GM23338 (cell line): ENCODE measurements at regions not wholly inside any gene's neighbourhood (a gene's known extent, or its start where the extent isn't known, plus 50 kb on each side); places are given as distances from the start of the nearest gene placed in this dataset.

Source experiments
- ATAC-seq: fragments of 200-7000 bp; cut with Tn5 transposase; 3 replicates; pipeline ENCODE4 v1.9.1; 2020
- DNase-seq: peaks from one replicate; pipeline ENCODE4 v3.0.0-alpha.2; 2015; ENCODE audit warnings: low spot score
- H2AFZ ChIP-seq: fragments of 200-600 bp; sonication (generic); 2 replicates; pipeline ENCODE4 v1.8.0; 2016; ENCODE audit warnings: antibody characterized with exemption, mild to moderate bottlenecking, moderate library complexity
- H3F3A ChIP-seq: fragments of 200-600 bp; sonication (generic); replicated peaks from 2 replicates; pipeline ENCODE4 v1.8.0; 2017; ENCODE audit warnings: antibody characterized with exemption, mixed run types, low read depth
- H3K27ac ChIP-seq: fragments of 200-600 bp; sonication (generic); 2 replicates; pipeline ENCODE4 v1.6.1; 2016; ENCODE audit warnings: low read depth
- H3K27me3 ChIP-seq: fragments of 200-600 bp; sonication (generic); 2 replicates; pipeline ENCODE4 v1.8.0; 2016; ENCODE audit warnings: mild to moderate bottlenecking, mixed run types, moderate library complexity; ENCODE audit not compliant: insufficient read depth
- H3K36me3 ChIP-seq: fragments of 200-600 bp; sonication (generic); 2 replicates; pipeline ENCODE4 v1.8.0; 2016; ENCODE audit warnings: mild to moderate bottlenecking; ENCODE audit not compliant: insufficient read depth
- H3K4me1 ChIP-seq: fragments of 200-600 bp; sonication (generic); 2 replicates; pipeline ENCODE4 v1.8.0; 2016; ENCODE audit warnings: mild to moderate bottlenecking, moderate library complexity; ENCODE audit not compliant: insufficient read depth
- H3K4me2 ChIP-seq: fragments of 200-600 bp; sonication (generic); 2 replicates; pipeline ENCODE4 v1.7.1; 2017; ENCODE audit warnings: mixed run types
- H3K4me3 ChIP-seq: fragments of 200-600 bp; sonication (generic); 2 replicates; pipeline ENCODE4 v1.6.1; 2016; ENCODE audit warnings: mixed run types
- H3K79me2 ChIP-seq: fragments of 200-600 bp; sonication (generic); replicated peaks from 2 replicates; pipeline ENCODE4 v1.8.0; 2017; ENCODE audit warnings: mild to moderate bottlenecking; ENCODE audit not compliant: insufficient read depth
- H3K9me2 ChIP-seq: fragments of 200-600 bp; sonication (generic); 2 replicates; pipeline ENCODE4 v1.8.0; 2017; ENCODE audit not compliant: insufficient read depth
- H4K20me1 ChIP-seq: fragments of 200-600 bp; sonication (generic); replicated peaks from 2 replicates; pipeline ENCODE4 v1.8.0; 2017; ENCODE audit warnings: mild to moderate bottlenecking; ENCODE audit not compliant: insufficient read depth
- H3K27ac Mint-ChIP-seq: 2 replicates; pipeline ENCODE4 v1.8.0; 2020; ENCODE audit warnings: inconsistent platforms, mild to moderate bottlenecking, moderate library complexity, mixed read lengths
- H3K27me3 Mint-ChIP-seq: 3 replicates; pipeline ENCODE4 v1.8.0; 2022; ENCODE audit warnings: low read depth, mild to moderate bottlenecking, moderate library complexity, mixed read lengths, inconsistent platforms; ENCODE audit not compliant: insufficient read depth, poor library complexity
- H3K36me3 Mint-ChIP-seq: 3 replicates; pipeline ENCODE4 v1.8.0; 2021; ENCODE audit warnings: low read depth, mild to moderate bottlenecking, inconsistent platforms, moderate library complexity, mixed read lengths
- H3K4me1 Mint-ChIP-seq: 3 replicates; pipeline ENCODE4 v1.8.0; 2020; ENCODE audit warnings: mild to moderate bottlenecking, inconsistent platforms, mixed read lengths
- H3K4me3 Mint-ChIP-seq: 3 replicates; pipeline ENCODE4 v1.8.0; 2021; ENCODE audit warnings: moderate library complexity, mild to moderate bottlenecking, inconsistent platforms, mixed read lengths
- H3K9me3 Mint-ChIP-seq: 3 replicates; pipeline ENCODE4 v1.8.0; 2020; ENCODE audit warnings: moderate library complexity, mild to moderate bottlenecking, inconsistent platforms, mixed read lengths
- CREB1 ChIP-seq: fragments of 250-450 bp; sonication (Bioruptor Pico); IDR thresholded peaks from 2 replicates; pipeline ENCODE4 v1.5.0; 2020; ENCODE audit warnings: low read depth, mild to moderate bottlenecking, moderate library complexity
- EZH2 ChIP-seq: fragments of 200-600 bp; sonication (generic); IDR thresholded peaks from one replicate; pipeline ENCODE4 v1.8.0; 2017; ENCODE audit warnings: antibody characterized with exemption, mild to moderate bottlenecking, low read depth; ENCODE audit not compliant: unreplicated experiment
- EZH2phosphoT487 ChIP-seq: fragments of 200-600 bp; sonication (generic); IDR thresholded peaks from one replicate; pipeline ENCODE4 v1.8.1; 2018; ENCODE audit warnings: antibody characterized with exemption; ENCODE audit not compliant: unreplicated experiment
- JUNB ChIP-seq: IDR thresholded peaks from one replicate; pipeline ENCODE4 v1.6.1; 2016; ENCODE audit warnings: antibody characterized with exemption; ENCODE audit not compliant: unreplicated experiment
- NANOG ChIP-seq: IDR thresholded peaks from 2 replicates; pipeline ENCODE4 v1.6.1; 2016; ENCODE audit warnings: antibody characterized with exemption, borderline replicate concordance
- POLR2AphosphoS5 ChIP-seq: IDR thresholded peaks from 2 replicates; pipeline ENCODE4 v1.6.1; 2016; ENCODE audit warnings: antibody characterized with exemption, low read depth
- STAT1 ChIP-seq: IDR thresholded peaks from one replicate; pipeline ENCODE4 v1.6.1; 2016; ENCODE audit warnings: antibody characterized with exemption; ENCODE audit not compliant: unreplicated experiment
- ZNF114 ChIP-seq: fragments of 250-450 bp; sonication (Bioruptor Pico); IDR thresholded peaks from 2 replicates; pipeline ENCODE4 v1.5.0; 2020; ENCODE audit warnings: mild to moderate bottlenecking, moderate library complexity
- ZNF331 ChIP-seq: fragments of 250-450 bp; sonication (Bioruptor Pico); IDR thresholded peaks from 2 replicates; pipeline ENCODE4 v1.5.0; 2020; ENCODE audit warnings: low read depth, mild to moderate bottlenecking, moderate library complexity
- TF ChIP-seq, protein P1 (sequence below): IDR thresholded peaks from one replicate; pipeline ENCODE4 v1.6.1; 2018; ENCODE audit warnings: antibody characterized with exemption; ENCODE audit not compliant: unreplicated experiment
- TF ChIP-seq, protein P2 (sequence below): IDR thresholded peaks from 2 replicates; pipeline ENCODE4 v1.6.1; 2016; ENCODE audit warnings: antibody characterized with exemption
- TF ChIP-seq, protein P3 (sequence below), 2 experiments: fragments of 200-600 bp in 1 of 2; sonication (generic) in 1 of 2; conservative IDR thresholded peaks; 2 replicates each; pipeline versions ENCODE4 v1.5.1 to v1.6.1; 2016 to 2017; ENCODE audit warnings: antibody characterized with exemption in 2 of 2, low read depth in 2 of 2, mild to moderate bottlenecking in 2 of 2, moderate library complexity in 1 of 2
- TF ChIP-seq, protein P4 (sequence below): fragments of 250-450 bp; sonication (Bioruptor Pico); IDR thresholded peaks from 2 replicates; pipeline ENCODE4 v1.5.0; 2020; ENCODE audit warnings: mild to moderate bottlenecking, moderate library complexity

DNA sequence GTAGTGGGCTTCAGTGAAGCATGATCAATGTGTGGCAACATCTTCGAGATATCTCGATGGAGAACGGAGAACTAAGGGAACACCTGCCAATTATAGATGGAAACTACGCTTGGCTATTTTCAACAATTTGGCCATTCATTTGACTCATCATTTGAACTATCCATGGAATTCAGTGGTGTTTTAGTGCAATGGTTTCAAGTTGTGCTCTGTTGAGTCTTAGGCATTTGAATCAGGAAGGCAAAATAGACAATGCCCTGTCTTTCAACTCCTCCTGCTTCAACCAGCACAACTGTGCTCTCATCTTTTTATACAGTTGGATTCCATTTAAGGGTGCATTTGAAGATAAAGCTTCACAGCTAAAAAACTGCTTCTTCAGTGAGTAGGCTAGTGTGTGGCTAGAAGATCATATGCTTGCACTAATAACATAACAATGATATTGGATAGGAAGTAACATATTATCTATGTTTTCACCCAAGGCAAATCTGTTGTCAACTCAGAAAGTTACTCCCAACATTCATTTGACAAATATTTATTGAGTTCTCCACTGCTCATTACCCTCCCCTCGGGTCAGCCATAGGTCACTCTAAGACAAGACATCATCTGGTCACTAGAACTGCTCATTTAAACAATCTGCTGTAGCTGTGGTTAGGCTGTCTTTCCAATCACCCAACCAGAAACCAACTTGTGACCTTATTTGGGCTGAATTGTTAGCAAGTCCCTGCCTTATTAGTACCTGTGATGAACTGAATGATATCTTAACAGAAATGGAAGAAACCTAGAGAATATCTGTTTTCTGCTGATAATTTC lies 314.1 kb upstream of the SP4 start:
- H3K27me3 ChIP-seq: no peaks in the 10 kb centered on the region
- Mint-ChIP-seq H3K27me3 (no peaks in the 10 kb centered on the region), H3K9me3 (no peaks in the 10 kb centered on the region), H3K4me3 (no peak overlapping the region), H3K27ac (no peak overlapping the region), H3K36me3 (no peaks in the 10 kb centered on the region), H3K4me1 (peaks cover 11% of the 10 kb centered on the region; the same call in 2 of the 3 replicates)
- H3K4me1 ChIP-seq: no peaks in the 10 kb centered on the region; the same call in 1 of the 2 replicates
- no peak overlapping the region for H3K4me2 ChIP-seq
- no peaks in the 10 kb centered on the region for H3K79me2 ChIP-seq
- no peaks in the 10 kb centered on the region for H3F3A ChIP-seq
- no peak overlapping the region for H3K4me3 ChIP-seq
- no peaks in the 10 kb centered on the region for H4K20me1 ChIP-seq
- no peaks in the 10 kb centered on the region for H3K36me3 ChIP-seq
- no peak for DNase-seq
- no peak overlapping the region for H3K27ac ChIP-seq
- no peak for ATAC-seq
- no peak overlapping the region for H2AFZ ChIP-seq
- 0 out of 2 replicates have a peak, but pooled peaks cover 4% of the 10 kb centered on the region for H3K9me2 ChIP-seq
- no peak for TF ChIP-seq POLR2AphosphoS5
- TF ChIP-seq, protein P1, sequence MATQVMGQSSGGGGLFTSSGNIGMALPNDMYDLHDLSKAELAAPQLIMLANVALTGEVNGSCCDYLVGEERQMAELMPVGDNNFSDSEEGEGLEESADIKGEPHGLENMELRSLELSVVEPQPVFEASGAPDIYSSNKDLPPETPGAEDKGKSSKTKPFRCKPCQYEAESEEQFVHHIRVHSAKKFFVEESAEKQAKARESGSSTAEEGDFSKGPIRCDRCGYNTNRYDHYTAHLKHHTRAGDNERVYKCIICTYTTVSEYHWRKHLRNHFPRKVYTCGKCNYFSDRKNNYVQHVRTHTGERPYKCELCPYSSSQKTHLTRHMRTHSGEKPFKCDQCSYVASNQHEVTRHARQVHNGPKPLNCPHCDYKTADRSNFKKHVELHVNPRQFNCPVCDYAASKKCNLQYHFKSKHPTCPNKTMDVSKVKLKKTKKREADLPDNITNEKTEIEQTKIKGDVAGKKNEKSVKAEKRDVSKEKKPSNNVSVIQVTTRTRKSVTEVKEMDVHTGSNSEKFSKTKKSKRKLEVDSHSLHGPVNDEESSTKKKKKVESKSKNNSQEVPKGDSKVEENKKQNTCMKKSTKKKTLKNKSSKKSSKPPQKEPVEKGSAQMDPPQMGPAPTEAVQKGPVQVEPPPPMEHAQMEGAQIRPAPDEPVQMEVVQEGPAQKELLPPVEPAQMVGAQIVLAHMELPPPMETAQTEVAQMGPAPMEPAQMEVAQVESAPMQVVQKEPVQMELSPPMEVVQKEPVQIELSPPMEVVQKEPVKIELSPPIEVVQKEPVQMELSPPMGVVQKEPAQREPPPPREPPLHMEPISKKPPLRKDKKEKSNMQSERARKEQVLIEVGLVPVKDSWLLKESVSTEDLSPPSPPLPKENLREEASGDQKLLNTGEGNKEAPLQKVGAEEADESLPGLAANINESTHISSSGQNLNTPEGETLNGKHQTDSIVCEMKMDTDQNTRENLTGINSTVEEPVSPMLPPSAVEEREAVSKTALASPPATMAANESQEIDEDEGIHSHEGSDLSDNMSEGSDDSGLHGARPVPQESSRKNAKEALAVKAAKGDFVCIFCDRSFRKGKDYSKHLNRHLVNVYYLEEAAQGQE: no peak
- no peak for TF ChIP-seq CREB1 (CRISPR knock-in tag)
- TF ChIP-seq, protein P2, sequence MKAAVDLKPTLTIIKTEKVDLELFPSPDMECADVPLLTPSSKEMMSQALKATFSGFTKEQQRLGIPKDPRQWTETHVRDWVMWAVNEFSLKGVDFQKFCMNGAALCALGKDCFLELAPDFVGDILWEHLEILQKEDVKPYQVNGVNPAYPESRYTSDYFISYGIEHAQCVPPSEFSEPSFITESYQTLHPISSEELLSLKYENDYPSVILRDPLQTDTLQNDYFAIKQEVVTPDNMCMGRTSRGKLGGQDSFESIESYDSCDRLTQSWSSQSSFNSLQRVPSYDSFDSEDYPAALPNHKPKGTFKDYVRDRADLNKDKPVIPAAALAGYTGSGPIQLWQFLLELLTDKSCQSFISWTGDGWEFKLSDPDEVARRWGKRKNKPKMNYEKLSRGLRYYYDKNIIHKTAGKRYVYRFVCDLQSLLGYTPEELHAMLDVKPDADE: no peak
- no peak for TF ChIP-seq ZNF114 (CRISPR knock-in tag)
- no peak for TF ChIP-seq EZH2phosphoT487
- no peak for TF ChIP-seq JUNB
- TF ChIP-seq STAT1: no peak
- TF ChIP-seq, protein P3, sequence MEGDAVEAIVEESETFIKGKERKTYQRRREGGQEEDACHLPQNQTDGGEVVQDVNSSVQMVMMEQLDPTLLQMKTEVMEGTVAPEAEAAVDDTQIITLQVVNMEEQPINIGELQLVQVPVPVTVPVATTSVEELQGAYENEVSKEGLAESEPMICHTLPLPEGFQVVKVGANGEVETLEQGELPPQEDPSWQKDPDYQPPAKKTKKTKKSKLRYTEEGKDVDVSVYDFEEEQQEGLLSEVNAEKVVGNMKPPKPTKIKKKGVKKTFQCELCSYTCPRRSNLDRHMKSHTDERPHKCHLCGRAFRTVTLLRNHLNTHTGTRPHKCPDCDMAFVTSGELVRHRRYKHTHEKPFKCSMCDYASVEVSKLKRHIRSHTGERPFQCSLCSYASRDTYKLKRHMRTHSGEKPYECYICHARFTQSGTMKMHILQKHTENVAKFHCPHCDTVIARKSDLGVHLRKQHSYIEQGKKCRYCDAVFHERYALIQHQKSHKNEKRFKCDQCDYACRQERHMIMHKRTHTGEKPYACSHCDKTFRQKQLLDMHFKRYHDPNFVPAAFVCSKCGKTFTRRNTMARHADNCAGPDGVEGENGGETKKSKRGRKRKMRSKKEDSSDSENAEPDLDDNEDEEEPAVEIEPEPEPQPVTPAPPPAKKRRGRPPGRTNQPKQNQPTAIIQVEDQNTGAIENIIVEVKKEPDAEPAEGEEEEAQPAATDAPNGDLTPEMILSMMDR (conservative IDR thresholded peaks at IDR 0.05; ENCODE audit: low read depth in 2 of 2): no peak
- TF ChIP-seq ZNF331 (CRISPR knock-in tag): no peak
- no peak for TF ChIP-seq NANOG
- TF ChIP-seq, protein P4, sequence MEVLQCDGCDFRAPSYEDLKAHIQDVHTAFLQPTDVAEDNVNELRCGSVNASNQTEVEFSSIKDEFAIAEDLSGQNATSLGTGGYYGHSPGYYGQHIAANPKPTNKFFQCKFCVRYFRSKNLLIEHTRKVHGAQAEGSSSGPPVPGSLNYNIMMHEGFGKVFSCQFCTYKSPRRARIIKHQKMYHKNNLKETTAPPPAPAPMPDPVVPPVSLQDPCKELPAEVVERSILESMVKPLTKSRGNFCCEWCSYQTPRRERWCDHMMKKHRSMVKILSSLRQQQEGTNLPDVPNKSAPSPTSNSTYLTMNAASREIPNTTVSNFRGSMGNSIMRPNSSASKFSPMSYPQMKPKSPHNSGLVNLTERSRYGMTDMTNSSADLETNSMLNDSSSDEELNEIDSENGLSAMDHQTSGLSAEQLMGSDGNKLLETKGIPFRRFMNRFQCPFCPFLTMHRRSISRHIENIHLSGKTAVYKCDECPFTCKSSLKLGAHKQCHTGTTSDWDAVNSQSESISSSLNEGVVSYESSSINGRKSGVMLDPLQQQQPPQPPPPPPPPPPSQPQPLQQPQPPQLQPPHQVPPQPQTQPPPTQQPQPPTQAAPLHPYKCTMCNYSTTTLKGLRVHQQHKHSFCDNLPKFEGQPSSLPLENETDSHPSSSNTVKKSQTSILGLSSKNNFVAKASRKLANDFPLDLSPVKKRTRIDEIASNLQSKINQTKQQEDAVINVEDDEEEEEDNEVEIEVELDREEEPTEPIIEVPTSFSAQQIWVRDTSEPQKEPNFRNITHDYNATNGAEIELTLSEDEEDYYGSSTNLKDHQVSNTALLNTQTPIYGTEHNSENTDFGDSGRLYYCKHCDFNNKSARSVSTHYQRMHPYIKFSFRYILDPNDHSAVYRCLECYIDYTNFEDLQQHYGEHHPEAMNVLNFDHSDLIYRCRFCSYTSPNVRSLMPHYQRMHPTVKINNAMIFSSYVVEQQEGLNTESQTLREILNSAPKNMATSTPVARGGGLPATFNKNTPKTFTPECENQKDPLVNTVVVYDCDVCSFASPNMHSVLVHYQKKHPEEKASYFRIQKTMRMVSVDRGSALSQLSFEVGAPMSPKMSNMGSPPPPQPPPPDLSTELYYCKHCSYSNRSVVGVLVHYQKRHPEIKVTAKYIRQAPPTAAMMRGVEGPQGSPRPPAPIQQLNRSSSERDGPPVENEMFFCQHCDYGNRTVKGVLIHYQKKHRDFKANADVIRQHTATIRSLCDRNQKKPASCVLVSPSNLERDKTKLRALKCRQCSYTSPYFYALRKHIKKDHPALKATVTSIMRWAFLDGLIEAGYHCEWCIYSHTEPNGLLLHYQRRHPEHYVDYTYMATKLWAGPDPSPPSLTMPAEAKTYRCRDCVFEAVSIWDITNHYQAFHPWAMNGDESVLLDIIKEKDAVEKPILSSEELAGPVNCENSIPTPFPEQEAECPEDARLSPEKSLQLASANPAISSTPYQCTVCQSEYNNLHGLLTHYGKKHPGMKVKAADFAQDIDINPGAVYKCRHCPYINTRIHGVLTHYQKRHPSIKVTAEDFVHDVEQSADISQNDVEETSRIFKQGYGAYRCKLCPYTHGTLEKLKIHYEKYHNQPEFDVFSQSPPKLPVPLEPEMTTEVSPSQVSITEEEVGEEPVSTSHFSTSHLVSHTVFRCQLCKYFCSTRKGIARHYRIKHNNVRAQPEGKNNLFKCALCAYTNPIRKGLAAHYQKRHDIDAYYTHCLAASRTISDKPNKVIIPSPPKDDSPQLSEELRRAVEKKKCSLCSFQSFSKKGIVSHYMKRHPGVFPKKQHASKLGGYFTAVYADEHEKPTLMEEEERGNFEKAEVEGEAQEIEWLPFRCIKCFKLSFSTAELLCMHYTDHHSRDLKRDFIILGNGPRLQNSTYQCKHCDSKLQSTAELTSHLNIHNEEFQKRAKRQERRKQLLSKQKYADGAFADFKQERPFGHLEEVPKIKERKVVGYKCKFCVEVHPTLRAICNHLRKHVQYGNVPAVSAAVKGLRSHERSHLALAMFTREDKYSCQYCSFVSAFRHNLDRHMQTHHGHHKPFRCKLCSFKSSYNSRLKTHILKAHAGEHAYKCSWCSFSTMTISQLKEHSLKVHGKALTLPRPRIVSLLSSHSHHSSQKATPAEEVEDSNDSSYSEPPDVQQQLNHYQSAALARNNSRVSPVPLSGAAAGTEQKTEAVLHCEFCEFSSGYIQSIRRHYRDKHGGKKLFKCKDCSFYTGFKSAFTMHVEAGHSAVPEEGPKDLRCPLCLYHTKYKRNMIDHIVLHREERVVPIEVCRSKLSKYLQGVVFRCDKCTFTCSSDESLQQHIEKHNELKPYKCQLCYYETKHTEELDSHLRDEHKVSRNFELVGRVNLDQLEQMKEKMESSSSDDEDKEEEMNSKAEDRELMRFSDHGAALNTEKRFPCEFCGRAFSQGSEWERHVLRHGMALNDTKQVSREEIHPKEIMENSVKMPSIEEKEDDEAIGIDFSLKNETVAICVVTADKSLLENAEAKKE (CRISPR knock-in tag): no peak
- TF ChIP-seq EZH2: no peak
